Spleen (tissue), 11 donors: ENCODE measurements at regions not wholly inside any gene's neighbourhood (a gene's known extent, or its start where the extent isn't known, plus 50 kb on each side); places are given as distances from the start of the nearest gene placed in this dataset.

Experiments
- DNase-seq: peaks from one replicate; pipeline ENCODE4 v3.0.0-alpha.2; 2020
- H3K27ac ChIP-seq, 8 donors: fragments of 200-600 bp; sonication (generic) in 7 of 8; 1 replicate in 4 of 8; 2 replicates in 4 of 8; pipeline versions ENCODE4 v1.5.0 to v1.8.0; 2016 to 2021; ENCODE audit warnings: inconsistent platforms in 4 of 8, mild to moderate bottlenecking in 4 of 8, moderate library complexity in 1 of 8
- H3K27me3 ChIP-seq, 7 donors: fragments of 200-600 bp; sonication (generic) in 6 of 7; replicated peaks in 1 of 7; 1 replicate in 4 of 7; 2 replicates in 3 of 7; pipeline versions ENCODE4 v1.5.0 to v1.8.0; 2016 to 2021; ENCODE audit warnings: inconsistent platforms in 3 of 7, mild to moderate bottlenecking in 1 of 7
- H3K36me3 ChIP-seq, 6 donors: fragments of 200-600 bp; sonication (generic) in 5 of 6; 1 replicate in 4 of 6; 2 replicates in 2 of 6; pipeline versions ENCODE4 v1.5.0 to v1.8.0; 2016 to 2021; ENCODE audit warnings: inconsistent platforms in 2 of 6
- H3K4me1 ChIP-seq, 6 donors: fragments of 200-600 bp; sonication (generic) in 5 of 6; 1 replicate in 3 of 6; 2 replicates in 3 of 6; pipeline versions ENCODE4 v1.5.0 to v1.8.0; 2016 to 2021; ENCODE audit warnings: inconsistent platforms in 3 of 6
- H3K4me3 ChIP-seq, 8 donors: fragments of 200-600 bp; sonication (generic) in 7 of 8; 1 replicate in 4 of 8; 2 replicates in 4 of 8; pipeline versions ENCODE4 v1.5.0 to v1.8.0; 2016 to 2021; ENCODE audit warnings: inconsistent platforms in 4 of 8, mild to moderate bottlenecking in 4 of 8, moderate library complexity in 2 of 8
- H3K9me3 ChIP-seq, 8 donors: fragments of 200-600 bp; sonication (generic) in 7 of 8; 1 replicate in 4 of 8; 2 replicates in 4 of 8; pipeline versions ENCODE4 v1.5.0 to v1.8.0; 2016 to 2021; ENCODE audit warnings: inconsistent platforms in 4 of 8
- CTCF ChIP-seq, 11 experiments: fragments of 200-600 bp in 7 of 11; fragments of 450-650 bp in 4 of 11; sonication (generic) in 4 of 11; IDR thresholded peaks in 8 of 11; conservative IDR thresholded peaks in 3 of 11; 1 replicate in 7 of 11; 2 replicates in 4 of 11; pipeline versions ENCODE4 v1.4.0 to v1.8.0; 2016 to 2021; ENCODE audit warnings: antibody characterized with exemption in 11 of 11, inconsistent platforms in 4 of 11, mild to moderate bottlenecking in 1 of 11
- POLR2A ChIP-seq, 3 donors: fragments of 450-650 bp; IDR thresholded peaks; one replicate each; pipeline ENCODE4 v1.5.1; 2017; ENCODE audit warnings: antibody characterized with exemption in 3 of 3, mild to moderate bottlenecking in 1 of 3
- POLR2AphosphoS5 ChIP-seq, 3 donors: sonication (generic); formaldehyde crosslinking; IDR thresholded peaks; one replicate each; pipeline ENCODE4 v1.5.1; 2017; ENCODE audit warnings: antibody characterized with exemption in 3 of 3
- WGBS, 5 donors: extraction: QIAGEN DNeasy Blood & Tissue Kit in 3 of 5; methylation state at CpG; one replicate each; pipeline versions ENCODE4 v1.1.5 to v1.1.7; 2013 to 2018; 5-methylcytosine and 5-hydroxymethylcytosine counted together
- intact Hi-C: fragments of 100-400 bp; cut with DNase I; formaldehyde crosslinking; loops from one replicate; pipeline ENCODE4 v1.15.0; 2023; ENCODE audit warnings: low total_unique reads
- donor health status: healthy with polysubstance abuse.
- donor health status: DM: no; HTN: no; CAD: no; lungs with moderate emphysema.
- donor health status: DM: no; HTN: no; CAD: no.
- donor health status: Bipolar disorder and iron deficiency.
- donor health status: healthy.
- donor health status: DM: no; HTN: no; CAD: no.
- donor health status: DM: yes; HTN: yes; CAD: no.

DNA sequence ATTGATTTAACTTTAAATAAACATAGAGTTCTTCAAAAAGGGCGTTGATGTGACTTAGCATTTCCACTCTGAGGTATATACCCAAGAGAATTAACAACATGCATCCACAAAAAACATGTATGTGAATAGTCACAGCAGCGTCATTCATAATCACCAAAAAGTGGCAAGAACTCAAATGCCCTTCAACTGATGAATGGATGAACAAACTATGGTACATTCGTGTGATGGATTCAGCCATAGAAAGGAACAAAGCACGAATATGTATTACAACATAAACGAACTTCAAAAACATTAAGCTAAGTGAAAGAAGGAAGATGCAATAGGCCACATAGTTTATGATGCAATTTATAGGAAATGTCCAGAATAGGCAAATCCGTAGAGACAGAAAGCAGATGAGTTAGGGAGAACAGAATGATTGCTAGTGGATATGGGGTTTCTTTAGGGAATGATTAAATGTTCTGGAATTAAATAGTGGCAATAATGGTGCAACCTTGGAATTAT, 72.3 kb upstream of the UQCRFS1 start:
- Histone ChIP-seq H3K27ac (no peak overlapping the region), H3K4me1 (no peaks in the 10 kb centered on the region), H3K9me3 (peaks cover 0 to 9% (median 0%) of the 10 kb centered on the region in 8 donors), H3K36me3 (no peaks in the 10 kb centered on the region), H3K4me3 (no peak overlapping the region), H3K27me3 (peaks cover 0 to 45% (median 0%) of the 10 kb centered on the region in 7 donors)
- intact Hi-C loops: no loop called here
- DNase-seq: no peak
- no peak for TF ChIP-seq CTCF (IDR thresholded peaks at IDR 0.05 in 8 of 11, conservative IDR thresholded peaks at IDR 0.05 in 3 of 11)
- WGBS, 5 donors: 63 to 75% (median 66%) methylated on average over 6 of the region's 6 CpGs

DNA sequence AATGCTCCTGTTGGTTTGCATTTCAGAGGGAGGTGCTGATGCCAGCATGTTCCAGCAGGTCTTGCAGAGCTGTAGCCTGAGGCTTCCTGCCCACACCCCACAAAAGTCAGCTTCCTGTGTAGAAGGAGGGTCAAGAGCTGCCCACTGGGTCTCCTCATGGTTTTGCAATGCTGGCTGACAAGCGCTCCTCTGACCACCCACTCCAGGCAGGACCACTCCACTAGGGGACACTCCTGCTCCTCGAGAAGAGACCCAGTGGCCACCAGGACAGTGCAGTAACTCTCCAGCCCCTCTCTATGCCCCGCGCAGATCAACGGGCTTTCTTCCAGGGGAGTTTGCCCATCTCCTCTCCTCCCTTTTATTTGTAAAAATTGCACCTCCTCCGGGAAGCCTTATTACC, 72.9 kb upstream of the UQCRFS1 start:
- no peak for DNase-seq

DNA sequence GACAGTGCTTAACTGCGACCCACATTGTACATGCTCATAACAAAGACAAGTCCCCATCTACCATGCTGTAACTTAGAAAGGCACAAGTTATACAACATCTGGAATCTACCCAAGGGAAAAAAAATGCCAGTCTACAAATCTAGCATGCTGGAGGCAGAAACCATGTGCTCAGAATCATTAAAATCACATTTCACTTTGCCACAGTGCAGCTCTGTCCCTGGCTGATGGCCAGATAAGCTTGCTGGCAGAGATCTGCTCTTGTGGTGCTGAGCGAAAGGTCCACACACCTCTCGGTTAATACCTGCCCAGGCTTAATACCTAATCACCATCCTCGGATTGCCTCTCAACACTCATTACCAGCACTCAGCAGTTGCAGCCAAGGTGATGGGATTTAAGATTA, 74.1 kb upstream of the UQCRFS1 start:
- Histone ChIP-seq H3K27me3 (peaks cover 0 to 43% (median 0%) of the 10 kb centered on the region in 7 donors), H3K4me3 (no peak overlapping the region), H3K27ac (no peak overlapping the region), H3K4me1 (no peaks in the 10 kb centered on the region), H3K36me3 (no peaks in the 10 kb centered on the region), H3K9me3 (peaks cover 0 to 6% (median 0%) of the 10 kb centered on the region in 8 donors)
- intact Hi-C loops: no loop called here
- TF ChIP-seq CTCF (IDR thresholded peaks at IDR 0.05 in 8 of 11, conservative IDR thresholded peaks at IDR 0.05 in 3 of 11): no peak
- no peak for TF ChIP-seq POLR2A (IDR thresholded peaks at IDR 0.05)
- TF ChIP-seq POLR2AphosphoS5 (IDR thresholded peaks at IDR 0.05): no peak
- no peak for DNase-seq
- 68 to 85% (median 76%) methylated on average over 4 of the region's 4 CpGs for WGBS, 5 donors

More for the DNA sequence above, 72.9 kb upstream of the UQCRFS1 start:
- Histone ChIP-seq H3K4me1 (no peaks in the 10 kb centered on the region), H3K36me3 (no peaks in the 10 kb centered on the region), H3K27ac (no peak overlapping the region), H3K27me3 (peaks cover 0 to 45% (median 0%) of the 10 kb centered on the region in 7 donors), H3K9me3 (peaks cover 0 to 6% (median 0%) of the 10 kb centered on the region in 8 donors), H3K4me3 (no peak overlapping the region)
- intact Hi-C loops: no loop called here
- WGBS, 5 donors: 11 to 30% (median 27%) methylated on average over 6 of the region's 6 CpGs
- TF ChIP-seq CTCF (IDR thresholded peaks at IDR 0.05 in 8 of 11, conservative IDR thresholded peaks at IDR 0.05 in 3 of 11) (peak in 1 of 11 experiments; percentile 20), POLR2AphosphoS5 (IDR thresholded peaks at IDR 0.05) (no peak), POLR2A (IDR thresholded peaks at IDR 0.05) (no peak)

GRCh38 chr19:29288256-29288655, 75.3 kb upstream of the UQCRFS1 start:
- intact Hi-C loops: no loop called here
- DNase-seq: no peak
- WGBS, 5 donors: 73 to 80% (median 78%) methylated on average over 4 of the region's 4 CpGs

More at GRCh38 chr19:29288256-29288655, 75.3 kb upstream of the UQCRFS1 start:
- H3K4me1 ChIP-seq: no peaks in the 10 kb centered on the region
- no peak overlapping the region for H3K27ac ChIP-seq
- TF ChIP-seq POLR2AphosphoS5 (IDR thresholded peaks at IDR 0.05) (no peak), POLR2A (IDR thresholded peaks at IDR 0.05) (no peak), CTCF (IDR thresholded peaks at IDR 0.05 in 8 of 11, conservative IDR thresholded peaks at IDR 0.05 in 3 of 11) (no peak)
- no peak overlapping the region for H3K4me3 ChIP-seq
- H3K9me3 ChIP-seq: peaks cover 0 to 6% (median 0%) of the 10 kb centered on the region in 8 donors
- H3K36me3 ChIP-seq: no peaks in the 10 kb centered on the region
- peaks cover 0 to 40% (median 0%) of the 10 kb centered on the region in 7 donors for H3K27me3 ChIP-seq
